Esophagus squamous epithelium (tissue), 4 donors: ENCODE measurements at regions not wholly inside any gene's neighbourhood (a gene's known extent, or its start where the extent isn't known, plus 50 kb on each side); places are given as distances from the start of the nearest gene placed in this dataset.

Source experiments
- CTCF ChIP-seq, 6 experiments: fragments of 450-650 bp in 4 of 6; fragments of 200-600 bp in 2 of 6; sonication (generic) in 2 of 6; IDR thresholded peaks; one replicate each; pipeline ENCODE4 v1.5.1; 2016 to 2019; ENCODE audit warnings: antibody characterized with exemption in 6 of 6, mild to moderate bottlenecking in 4 of 6, moderate library complexity in 4 of 6
- POLR2A ChIP-seq, 4 donors: fragments of 450-650 bp; IDR thresholded peaks; one replicate each; pipeline ENCODE4 v1.6.1; 2017; ENCODE audit warnings: antibody characterized with exemption in 4 of 4, mild to moderate bottlenecking in 4 of 4, moderate library complexity in 3 of 4

- TF ChIP-seq CTCF (IDR thresholded peaks at IDR 0.05) (no peak), POLR2A (IDR thresholded peaks at IDR 0.05) (no peak)
These were observed 1937.1 kb upstream of the CDH9 start for GRCh38 chr5:28975508-28975907.
